SK-N-SH (cell line): ENCODE measurements at regions not wholly inside any gene's neighbourhood (a gene's known extent, or its start where the extent isn't known, plus 50 kb on each side); places are given as distances from the start of the nearest gene placed in this dataset.

Source experiments
- CTCF ChIA-PET: fragments of 300-600, 350-600 bp; formaldehyde crosslinking; extraction: SDS; loops from one replicate; lab custom pipeline; 2021; lab: Yijun Ruan, JAX
- POLR2A ChIA-PET: fragments of 350-600 bp; sonication (Branson Sonifier 250); formaldehyde crosslinking; extraction: SDS; loops from one replicate; lab custom pipeline; 2020; ENCODE audit warnings: antibody characterized with exemption, inconsistent platforms; lab: Yijun Ruan, JAX
- DNase-seq: peaks from one replicate; pipeline ENCODE4 v3.0.0; 2012
- H2AFZ ChIP-seq: fragments of 200-600 bp; sonication (generic); 2 replicates; pipeline ENCODE4 v1.8.1; 2016; ENCODE audit warnings: antibody characterized with exemption, mild to moderate bottlenecking, low read depth
- H3F3A ChIP-seq: fragments of 200-600 bp; sonication (generic); replicated peaks from 2 replicates; pipeline ENCODE3; 2016; ENCODE audit warnings: antibody characterized with exemption, mild to moderate bottlenecking; ENCODE audit not compliant: insufficient read depth
- H3K27ac ChIP-seq, 2 experiments: fragments of 200-500 bp in 1 of 2; fragments of 200-600 bp in 1 of 2; sonication (Bioruptor generic) in 1 of 2; sonication (generic), shearing (Covaris generic) in 1 of 2; 2 replicates each; pipeline versions ENCODE4 v1.5.1 to v1.6.1; 2014 to 2016; ENCODE audit warnings: low read depth in 2 of 2, inconsistent platforms in 1 of 2, low read length in 1 of 2, mild to moderate bottlenecking in 1 of 2, mixed read lengths in 1 of 2
- H3K27me3 ChIP-seq: fragments of 200-600 bp; sonication (generic), shearing (Covaris generic); 2 replicates; pipeline ENCODE4 v1.6.1; 2016; ENCODE audit warnings: mixed run types; ENCODE audit not compliant: insufficient read depth
- H3K36me3 ChIP-seq, 2 experiments: fragments of 200-500 bp in 1 of 2; fragments of 200-600 bp in 1 of 2; sonication (Bioruptor generic) in 1 of 2; sonication (generic) in 1 of 2; replicated peaks in 1 of 2; 2 replicates each; pipeline versions ENCODE3 to v1.5.1; 2014 to 2016; ENCODE audit warnings: low read length in 1 of 2, mild to moderate bottlenecking in 1 of 2; ENCODE audit not compliant: insufficient read depth in 2 of 2, control insufficient read depth in 1 of 2
- H3K4me1 ChIP-seq, 2 experiments: fragments of 200-500 bp in 1 of 2; fragments of 200-600 bp in 1 of 2; sonication (Bioruptor generic) in 1 of 2; sonication (generic), shearing (Covaris generic) in 1 of 2; 2 replicates each; pipeline versions ENCODE4 v1.5.1 to v1.6.1; 2014 to 2016; ENCODE audit warnings: low read depth in 1 of 2, low read length in 1 of 2, mixed run types in 1 of 2; ENCODE audit not compliant: insufficient read depth in 2 of 2, control insufficient read depth in 1 of 2
- H3K4me2 ChIP-seq: fragments of 200-600 bp; sonication (generic), shearing (Covaris generic); 2 replicates; pipeline ENCODE4 v1.6.1; 2017; ENCODE audit warnings: mixed run types
- H3K4me3 ChIP-seq, 2 experiments: fragments of 200-500 bp in 1 of 2; fragments of 200-600 bp in 1 of 2; sonication (Bioruptor generic) in 1 of 2; sonication (generic), shearing (Covaris generic) in 1 of 2; 2 replicates each; pipeline versions ENCODE4 v1.5.1 to v1.8.1; 2014 to 2016; ENCODE audit warnings: low read depth in 2 of 2, inconsistent platforms in 1 of 2, low read length in 1 of 2, mild to moderate bottlenecking in 1 of 2, mixed read lengths in 1 of 2, moderate library complexity in 1 of 2
- H3K79me2 ChIP-seq: fragments of 200-600 bp; sonication (generic); 2 replicates; pipeline ENCODE4 v1.8.1; 2017; ENCODE audit warnings: mild to moderate bottlenecking; ENCODE audit not compliant: insufficient read depth
- H3K9ac ChIP-seq: fragments of 200-600 bp; sonication (generic); 2 replicates; pipeline ENCODE4 v1.6.1; 2017; ENCODE audit warnings: mixed run types
- H3K9me2 ChIP-seq: fragments of 200-600 bp; sonication (generic); 2 replicates; pipeline ENCODE4 v1.6.1; 2017; ENCODE audit warnings: mixed run types
- H3K9me3 ChIP-seq: fragments of 200-600 bp; sonication (generic); 2 replicates; pipeline ENCODE4 v1.6.1; 2017; ENCODE audit warnings: mixed run types, mild to moderate bottlenecking, moderate library complexity
- H4K20me1 ChIP-seq: fragments of 200-600 bp; sonication (generic); 2 replicates; pipeline ENCODE4 v1.6.1; 2017; ENCODE audit warnings: mild to moderate bottlenecking, mixed run types; ENCODE audit not compliant: insufficient read depth
- CTCF ChIP-seq: fragments of 200-600 bp; sonication (generic); IDR thresholded peaks from 2 replicates; pipeline ENCODE4 v1.6.1; 2017; ENCODE audit warnings: antibody characterized with exemption, mild to moderate bottlenecking, moderate library complexity
- GABPA ChIP-seq: IDR thresholded peaks from 2 replicates; pipeline ENCODE4 v1.4.0; 2012; ENCODE audit warnings: low read depth, mild to moderate bottlenecking
- IRF3 ChIP-seq: fragments of 150-350 bp; IDR thresholded peaks from 2 replicates; pipeline ENCODE4 v1.6.1; 2016; ENCODE audit warnings: mild to moderate bottlenecking, low read depth, low read length
- JUND ChIP-seq: IDR thresholded peaks from 2 replicates; pipeline ENCODE4 v1.4.0; 2012
- MEF2A ChIP-seq: IDR thresholded peaks from 2 replicates; pipeline ENCODE4 v1.4.0; 2012; ENCODE audit warnings: low read depth, borderline replicate concordance
- MXI1 ChIP-seq: IDR thresholded peaks from 2 replicates; pipeline ENCODE4 v1.6.1; 2012; ENCODE audit warnings: mild to moderate bottlenecking, low read depth, low read length, improper control_type of control experiment
- NFIC ChIP-seq: IDR thresholded peaks from 2 replicates; pipeline ENCODE4 v1.4.0; 2012; ENCODE audit warnings: borderline replicate concordance
- NRF1 ChIP-seq: IDR thresholded peaks from 2 replicates; pipeline ENCODE4 v1.6.1; 2012; ENCODE audit warnings: low read depth, mild to moderate bottlenecking, low read length
- RCOR1 ChIP-seq: fragments of 150-350 bp; IDR thresholded peaks from 2 replicates; pipeline ENCODE4 v1.6.1; 2017; ENCODE audit warnings: antibody characterized with exemption, low read length
- RXRA ChIP-seq: IDR thresholded peaks from 2 replicates; pipeline ENCODE4 v1.4.0; 2012; ENCODE audit warnings: low read depth, mild to moderate bottlenecking, borderline replicate concordance
- SIN3A ChIP-seq: IDR thresholded peaks from 2 replicates; pipeline ENCODE4 v1.6.1; 2012; ENCODE audit warnings: low read depth, mild to moderate bottlenecking, low read length, moderate library complexity, borderline replicate concordance
- TCF12 ChIP-seq: IDR thresholded peaks from 2 replicates; pipeline ENCODE4 v1.4.0; 2012
- YY1 ChIP-seq: IDR thresholded peaks from 2 replicates; pipeline ENCODE4 v1.4.0; 2012; ENCODE audit warnings: low read depth, mild to moderate bottlenecking
- WGBS: methylation state at CpG from one replicate; pipeline ENCODE4 v1.1.6; 2017; ENCODE audit warnings: low lambda C conversion rate; 5-methylcytosine and 5-hydroxymethylcytosine counted together
- TF ChIP-seq, protein P1 (sequence below): fragments of 150-350 bp; IDR thresholded peaks from 2 replicates; pipeline ENCODE4 v1.6.1; 2017; ENCODE audit warnings: antibody characterized with exemption, low read length, low read depth, borderline replicate concordance
- TF ChIP-seq, protein P2 (sequence below): IDR thresholded peaks from 2 replicates; pipeline ENCODE4; 2012

GRCh38 chr1:56167596-56167995, 411.8 kb downstream of the PLPP3 start:
- 73% methylated on average over 3 of the region's 3 CpGs for WGBS
- H3K79me2 ChIP-seq, result no peaks in the 10 kb centered on the region
- H3K4me1 ChIP-seq, result peaks cover 0 to 16% of the 10 kb centered on the region in 2 experiments; a peak in 3 of 4 replicates
- TF ChIP-seq JUND (no peak), CTCF (no peak), IRF3 (no peak), RCOR1 (no peak), SIN3A (no peak), NFIC (no peak), TCF12 (no peak)
- TF ChIP-seq, all 33 proteins: peak for 0
- Histone ChIP-seq H3K27me3 (no peaks in the 10 kb centered on the region), H3K36me3 (no peaks in the 10 kb centered on the region), H2AFZ (no peak overlapping the region), H3F3A (peaks cover 4% of the 10 kb centered on the region), H3K4me2 (no peak overlapping the region), H3K4me3 (no peak overlapping the region), H3K9ac (no peak overlapping the region), H3K9me2 (no peaks in the 10 kb centered on the region), H3K9me3 (no peaks in the 10 kb centered on the region), H3K27ac (peak overlapping the region in 1 of 2 experiments; percentile 41; a peak in 2 of 4 replicates), H4K20me1 (no peaks in the 10 kb centered on the region)
- POLR2A ChIA-PET, result no interaction called here
- CTCF ChIA-PET, result interaction anchor here (0.6 to 1.4 kb wide), 2 partner anchors 10 to 454 kb away, joined by 3 read pairs; no protein-coding TSS in a partner anchor
- no peak for DNase-seq

DNA sequence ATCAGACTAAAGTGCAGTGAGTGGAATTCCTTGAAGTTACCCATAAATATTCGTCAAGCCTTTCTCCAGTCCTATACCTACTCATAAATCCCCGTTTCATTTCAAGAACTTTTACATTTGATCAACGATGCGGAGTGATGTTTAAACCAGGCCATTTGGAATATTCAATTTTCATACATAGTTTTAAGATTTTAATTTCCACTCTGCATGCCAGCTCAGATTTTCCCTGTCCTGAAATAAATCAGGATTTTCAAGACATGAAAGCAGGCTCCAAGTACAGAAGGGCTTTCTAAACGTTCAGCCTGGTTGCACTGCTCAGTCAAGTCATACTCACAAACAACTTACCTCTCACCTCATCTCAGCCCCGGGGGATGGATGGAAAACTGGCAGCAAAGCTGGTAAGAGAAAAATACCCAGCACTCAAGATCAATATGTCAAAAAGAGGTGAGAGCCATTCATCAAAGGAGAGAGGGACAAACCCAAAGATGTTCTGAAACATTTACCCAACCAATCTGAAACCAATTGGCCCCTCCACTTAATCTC, 418.5 kb downstream of the PLPP3 start:
- WGBS, result 56% methylated on average over 6 of the region's 6 CpGs
- POLR2A ChIA-PET, result no interaction called here

More for the DNA sequence above, 418.5 kb downstream of the PLPP3 start:
- no peaks in the 10 kb centered on the region for H3F3A ChIP-seq
- no peak overlapping the region for H2AFZ ChIP-seq
- peaks cover 0 to 2% of the 10 kb centered on the region in 2 experiments; a peak in 1 of 4 replicates for H3K4me1 ChIP-seq
- CTCF ChIA-PET, result no interaction called here
- H3K9me3 ChIP-seq, result no peaks in the 10 kb centered on the region
- no peaks in the 10 kb centered on the region for H3K36me3 ChIP-seq
- DNase-seq, result no peak
- no peak overlapping the region for H3K27ac ChIP-seq
- H4K20me1 ChIP-seq, result no peaks in the 10 kb centered on the region
- no peaks in the 10 kb centered on the region for H3K9me2 ChIP-seq
- TF ChIP-seq YY1, result no peak
- no peak for TF ChIP-seq MXI1
- TF ChIP-seq NRF1, result no peak
- TF ChIP-seq MEF2A, result no peak
- TF ChIP-seq RXRA, result no peak
- TF ChIP-seq, protein P1, sequence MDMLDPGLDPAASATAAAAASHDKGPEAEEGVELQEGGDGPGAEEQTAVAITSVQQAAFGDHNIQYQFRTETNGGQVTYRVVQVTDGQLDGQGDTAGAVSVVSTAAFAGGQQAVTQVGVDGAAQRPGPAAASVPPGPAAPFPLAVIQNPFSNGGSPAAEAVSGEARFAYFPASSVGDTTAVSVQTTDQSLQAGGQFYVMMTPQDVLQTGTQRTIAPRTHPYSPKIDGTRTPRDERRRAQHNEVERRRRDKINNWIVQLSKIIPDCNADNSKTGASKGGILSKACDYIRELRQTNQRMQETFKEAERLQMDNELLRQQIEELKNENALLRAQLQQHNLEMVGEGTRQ, result no peak
- TF ChIP-seq GABPA, result no peak
- TF ChIP-seq, protein P2, sequence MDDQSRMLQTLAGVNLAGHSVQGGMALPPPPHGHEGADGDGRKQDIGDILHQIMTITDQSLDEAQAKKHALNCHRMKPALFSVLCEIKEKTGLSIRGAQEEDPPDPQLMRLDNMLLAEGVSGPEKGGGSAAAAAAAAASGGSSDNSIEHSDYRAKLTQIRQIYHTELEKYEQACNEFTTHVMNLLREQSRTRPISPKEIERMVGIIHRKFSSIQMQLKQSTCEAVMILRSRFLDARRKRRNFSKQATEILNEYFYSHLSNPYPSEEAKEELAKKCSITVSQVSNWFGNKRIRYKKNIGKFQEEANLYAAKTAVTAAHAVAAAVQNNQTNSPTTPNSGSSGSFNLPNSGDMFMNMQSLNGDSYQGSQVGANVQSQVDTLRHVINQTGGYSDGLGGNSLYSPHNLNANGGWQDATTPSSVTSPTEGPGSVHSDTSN, result no peak
- no peaks in the 10 kb centered on the region for H3K79me2 ChIP-seq
- no peak overlapping the region for H3K4me3 ChIP-seq
- H3K4me2 ChIP-seq, result no peak overlapping the region
- H3K9ac ChIP-seq, result no peak overlapping the region
- no peaks in the 10 kb centered on the region for H3K27me3 ChIP-seq
